ENCODE measurements at regions not wholly inside any gene's neighbourhood (a gene's known extent, or its start where the extent isn't known, plus 50 kb on each side); places are given as distances from the start of the nearest gene placed in this dataset.

GRCh38 chr1:30153743-30154449 lies 569.5 kb downstream of the MATN1 start:
- DNase-seq (no peak), ATAC-seq (ENCODE audit: insufficient read depth, low FRiP score) (no peak)
- no peak overlapping the region for H3K9ac ChIP-seq (ENCODE audit: insufficient read depth in 1 of 2, low read length in 2 of 2)
- no peaks in the 10 kb centered on the region for H3K27me3 ChIP-seq (ENCODE audit: control insufficient read depth in 3 of 3, insufficient read depth in 3 of 3, low read length in 2 of 3)
- H3K9me3 ChIP-seq (ENCODE audit: control insufficient read depth in 4 of 4, insufficient read depth in 3 of 4, low read length in 3 of 4), result peaks cover 0 to 3% (median 0%) of the 10 kb centered on the region in 4 donors
- WGBS, 2 donors, result 59 to 74% methylated on average over 4 of the region's 4 CpGs
- no peaks in the 10 kb centered on the region for H3K4me1 ChIP-seq (ENCODE audit: control insufficient read depth in 5 of 5, insufficient read depth in 5 of 5, low read length in 5 of 5)
- no peaks in the 10 kb centered on the region for H3K36me3 ChIP-seq (ENCODE audit: control insufficient read depth in 4 of 4, insufficient read depth in 4 of 4, low read length in 4 of 4)
- no peak overlapping the region for H3K4me3 ChIP-seq
- no peak overlapping the region for H3K27ac ChIP-seq (ENCODE audit: low read depth in 1 of 2, low read length in 1 of 2)
- no peak for TF ChIP-seq CTCF (IDR thresholded peaks at IDR 0.05; ENCODE audit: control extremely low read depth, extremely low read depth)

GRCh38 chr1:30151826-30152225 lies 571.6 kb downstream of the MATN1 start:
- TF ChIP-seq CTCF (IDR thresholded peaks at IDR 0.05; ENCODE audit: control extremely low read depth, extremely low read depth), result no peak
- Histone ChIP-seq H3K36me3 (ENCODE audit: control insufficient read depth in 4 of 4, insufficient read depth in 4 of 4, low read length in 4 of 4) (no peaks in the 10 kb centered on the region), H3K27ac (ENCODE audit: low read depth in 1 of 2, low read length in 1 of 2) (no peak overlapping the region), H3K9me3 (ENCODE audit: control insufficient read depth in 4 of 4, insufficient read depth in 3 of 4, low read length in 3 of 4) (peaks cover 0 to 3% (median 0%) of the 10 kb centered on the region in 4 donors), H3K9ac (ENCODE audit: insufficient read depth in 1 of 2, low read length in 2 of 2) (no peak overlapping the region), H3K27me3 (ENCODE audit: control insufficient read depth in 3 of 3, insufficient read depth in 3 of 3, low read length in 2 of 3) (peaks cover 0 to 3% (median 0%) of the 10 kb centered on the region in 3 donors), H3K4me1 (ENCODE audit: control insufficient read depth in 5 of 5, insufficient read depth in 5 of 5, low read length in 5 of 5) (no peaks in the 10 kb centered on the region), H3K4me3 (no peak overlapping the region)
- 71 to 75% methylated on average over 1 of the region's 1 CpG for WGBS, 2 donors
- DNase-seq (no peak), ATAC-seq (ENCODE audit: insufficient read depth, low FRiP score) (no peak)

GRCh38 chr1:30151119-30151518 lies 572.3 kb downstream of the MATN1 start:
- Histone ChIP-seq H3K27me3 (ENCODE audit: control insufficient read depth in 3 of 3, insufficient read depth in 3 of 3, low read length in 2 of 3) (peaks cover 0 to 3% (median 0%) of the 10 kb centered on the region in 3 donors), H3K4me1 (ENCODE audit: control insufficient read depth in 5 of 5, insufficient read depth in 5 of 5, low read length in 5 of 5) (no peaks in the 10 kb centered on the region), H3K9me3 (ENCODE audit: control insufficient read depth in 4 of 4, insufficient read depth in 3 of 4, low read length in 3 of 4) (peaks cover 0 to 3% (median 0%) of the 10 kb centered on the region in 4 donors), H3K4me3 (no peak overlapping the region), H3K36me3 (ENCODE audit: control insufficient read depth in 4 of 4, insufficient read depth in 4 of 4, low read length in 4 of 4) (no peaks in the 10 kb centered on the region), H3K9ac (ENCODE audit: insufficient read depth in 1 of 2, low read length in 2 of 2) (no peak overlapping the region), H3K27ac (ENCODE audit: low read depth in 1 of 2, low read length in 1 of 2) (no peak overlapping the region)
- no peak for TF ChIP-seq CTCF (IDR thresholded peaks at IDR 0.05; ENCODE audit: control extremely low read depth, extremely low read depth)
- ATAC-seq (ENCODE audit: insufficient read depth, low FRiP score) (no peak), DNase-seq (no peak)
- WGBS, 2 donors, result 76 to 80% methylated on average over 4 of the region's 4 CpGs

DNA sequence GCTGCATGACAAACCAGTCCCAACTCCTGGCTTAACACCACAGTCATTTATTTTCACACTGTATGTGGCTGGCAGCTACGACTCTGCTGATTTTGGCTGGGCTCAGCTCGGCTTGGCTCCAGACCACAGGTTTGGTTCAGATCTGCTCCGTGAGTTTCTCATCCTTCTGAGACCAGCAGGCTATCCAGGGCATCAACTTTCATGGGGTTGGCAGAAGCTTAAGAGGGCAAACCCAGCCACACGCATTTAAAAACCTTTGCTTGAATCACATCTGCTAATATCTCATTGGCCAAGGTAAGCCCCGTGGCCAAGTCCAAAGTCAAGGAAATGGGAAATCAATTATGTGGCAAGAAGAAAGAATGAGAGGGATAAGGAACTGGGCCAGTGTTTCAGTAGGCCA lies 574.2 kb downstream of the MATN1 start:
- peaks cover 0 to 3% (median 0%) of the 10 kb centered on the region in 3 donors for H3K27me3 ChIP-seq (ENCODE audit: control insufficient read depth in 3 of 3, insufficient read depth in 3 of 3, low read length in 2 of 3)
- H3K4me3 ChIP-seq, result no peak overlapping the region
- no peak overlapping the region for H3K9ac ChIP-seq (ENCODE audit: insufficient read depth in 1 of 2, low read length in 2 of 2)
- DNase-seq, result no peak
- TF ChIP-seq CTCF (IDR thresholded peaks at IDR 0.05; ENCODE audit: control extremely low read depth, extremely low read depth), result no peak
- H3K36me3 ChIP-seq (ENCODE audit: control insufficient read depth in 4 of 4, insufficient read depth in 4 of 4, low read length in 4 of 4), result no peaks in the 10 kb centered on the region
- H3K27ac ChIP-seq (ENCODE audit: low read depth in 1 of 2, low read length in 1 of 2), result no peak overlapping the region
- WGBS, 2 donors, result 81 to 87% methylated on average over 5 of the region's 5 CpGs
- H3K4me1 ChIP-seq (ENCODE audit: control insufficient read depth in 5 of 5, insufficient read depth in 5 of 5, low read length in 5 of 5), result no peaks in the 10 kb centered on the region
- H3K9me3 ChIP-seq (ENCODE audit: control insufficient read depth in 4 of 4, insufficient read depth in 3 of 4, low read length in 3 of 4), result peaks cover 0 to 3% (median 0%) of the 10 kb centered on the region in 4 donors
- ATAC-seq (ENCODE audit: insufficient read depth, low FRiP score), result no peak
